Nephron (organoid): ENCODE measurements at regions not wholly inside any gene's neighbourhood (a gene's known extent, or its start where the extent isn't known, plus 50 kb on each side); places are given as distances from the start of the nearest gene placed in this dataset.

Experiments used
- H3K27ac Mint-ChIP-seq, 3 experiments: 2 replicates each; pipeline ENCODE4 v1.8.0; 2020; ENCODE audit warnings: mixed read lengths in 3 of 3, mild to moderate bottlenecking in 2 of 3, moderate library complexity in 1 of 3
- H3K27me3 Mint-ChIP-seq: 2 replicates; pipeline ENCODE4 v1.8.0; 2021; ENCODE audit warnings: low read depth, mild to moderate bottlenecking, moderate library complexity, mixed read lengths
- H3K36me3 Mint-ChIP-seq: 2 replicates; pipeline ENCODE4 v1.8.0; 2020; ENCODE audit warnings: low read depth, mixed read lengths
- H3K4me1 Mint-ChIP-seq: 2 replicates; pipeline ENCODE4 v1.8.0; 2020; ENCODE audit warnings: mixed read lengths
- H3K4me3 Mint-ChIP-seq, 3 experiments: 2 replicates each; pipeline ENCODE4 v1.8.0; 2020; ENCODE audit warnings: mild to moderate bottlenecking in 3 of 3, mixed read lengths in 3 of 3, moderate library complexity in 2 of 3
- H3K9me3 Mint-ChIP-seq: 2 replicates; pipeline ENCODE4 v1.8.0; 2020; ENCODE audit warnings: mixed read lengths
- CTCF ChIP-seq, 3 experiments: fragments of 200-600 bp; sonication (generic); IDR thresholded peaks; one replicate each; pipeline ENCODE4 v1.5.0; 2021; ENCODE audit warnings: antibody characterized with exemption in 3 of 3; ENCODE audit not compliant: unreplicated experiment in 3 of 3

- Mint-ChIP-seq H3K4me1 (peaks cover 81% of the 10 kb centered on the region), H3K27ac (peak overlapping the region; percentile 10 to 76 (median 68)), H3K4me3 (no peak overlapping the region), H3K9me3 (no peaks in the 10 kb centered on the region), H3K36me3 (no peaks in the 10 kb centered on the region), H3K27me3 (peaks cover 44% of the 10 kb centered on the region)
- TF ChIP-seq CTCF (IDR thresholded peaks at IDR 0.05; ENCODE audit: unreplicated experiment in 3 of 3) = no peak
These were observed 204.0 kb downstream of the GADD45G start for GRCh38 chr9:89808756-89809181.

GRCh38 chr9:89810431-89810830, 205.6 kb downstream of the GADD45G start:
- H3K9me3 Mint-ChIP-seq = no peaks in the 10 kb centered on the region
- no peak overlapping the region for H3K4me3 Mint-ChIP-seq
- peaks cover 79% of the 10 kb centered on the region for H3K4me1 Mint-ChIP-seq
- H3K27ac Mint-ChIP-seq = peak overlapping the region; percentile 6 to 39 (median 21)
- H3K36me3 Mint-ChIP-seq = no peaks in the 10 kb centered on the region
- H3K27me3 Mint-ChIP-seq = peaks cover 47% of the 10 kb centered on the region
- TF ChIP-seq CTCF (IDR thresholded peaks at IDR 0.05; ENCODE audit: unreplicated experiment in 3 of 3) = no peak

GRCh38 chr9:89811356-89811755, 206.5 kb downstream of the GADD45G start:
- peaks cover 46% of the 10 kb centered on the region for H3K27me3 Mint-ChIP-seq
- H3K36me3 Mint-ChIP-seq = no peaks in the 10 kb centered on the region
- H3K4me3 Mint-ChIP-seq = no peak overlapping the region
- TF ChIP-seq CTCF (IDR thresholded peaks at IDR 0.05; ENCODE audit: unreplicated experiment in 3 of 3) = no peak
- peaks cover 79% of the 10 kb centered on the region for H3K4me1 Mint-ChIP-seq
- H3K9me3 Mint-ChIP-seq = no peaks in the 10 kb centered on the region
- no peak overlapping the region for H3K27ac Mint-ChIP-seq

GRCh38 chr9:89811886-89812450, 207.2 kb downstream of the GADD45G start:
- peaks cover 82% of the 10 kb centered on the region for H3K4me1 Mint-ChIP-seq
- H3K9me3 Mint-ChIP-seq = no peaks in the 10 kb centered on the region
- TF ChIP-seq CTCF (IDR thresholded peaks at IDR 0.05; ENCODE audit: unreplicated experiment in 3 of 3) = no peak

GRCh38 chr9:89812556-89813181, 207.9 kb downstream of the GADD45G start:
- TF ChIP-seq CTCF (IDR thresholded peaks at IDR 0.05; ENCODE audit: unreplicated experiment in 3 of 3) = no peak
- no peak overlapping the region for H3K4me3 Mint-ChIP-seq
- H3K27ac Mint-ChIP-seq = no peak overlapping the region
- no peaks in the 10 kb centered on the region for H3K9me3 Mint-ChIP-seq
- H3K4me1 Mint-ChIP-seq = peaks cover 82% of the 10 kb centered on the region
- peaks cover 57% of the 10 kb centered on the region for H3K27me3 Mint-ChIP-seq
- no peaks in the 10 kb centered on the region for H3K36me3 Mint-ChIP-seq

More at GRCh38 chr9:89811886-89812450, 207.2 kb downstream of the GADD45G start:
- H3K36me3 Mint-ChIP-seq = no peaks in the 10 kb centered on the region
- no peak overlapping the region for H3K4me3 Mint-ChIP-seq
- H3K27me3 Mint-ChIP-seq = peaks cover 50% of the 10 kb centered on the region
- no peak overlapping the region for H3K27ac Mint-ChIP-seq

- Mint-ChIP-seq H3K36me3 (no peaks in the 10 kb centered on the region), H3K27me3 (peaks cover 54% of the 10 kb centered on the region), H3K4me3 (no peak overlapping the region), H3K4me1 (peaks cover 79% of the 10 kb centered on the region), H3K27ac (no peak overlapping the region), H3K9me3 (no peaks in the 10 kb centered on the region)
- no peak for TF ChIP-seq CTCF (IDR thresholded peaks at IDR 0.05; ENCODE audit: unreplicated experiment in 3 of 3)
These were observed 208.7 kb downstream of the GADD45G start for GRCh38 chr9:89813482-89813881.
